H1 (cell line): ENCODE measurements at regions not wholly inside any gene's neighbourhood (a gene's known extent, or its start where the extent isn't known, plus 50 kb on each side); places are given as distances from the start of the nearest gene placed in this dataset.

Experiments
- CHD2 ChIP-seq: IDR thresholded peaks from 2 replicates; pipeline ENCODE4 v1.6.1; 2012; ENCODE audit warnings: low read length, improper control_type of control experiment
- EP300 ChIP-seq, 2 experiments: IDR thresholded peaks; 1 replicate in 1 of 2; 2 replicates in 1 of 2; pipeline ENCODE4 v1.6.1; 2011 to 2012; ENCODE audit warnings: low read depth in 2 of 2, low read length in 2 of 2, mild to moderate bottlenecking in 2 of 2, borderline replicate concordance in 1 of 2, inconsistent platforms in 1 of 2, moderate library complexity in 1 of 2
- EZH2 ChIP-seq: fragments of 200-600 bp; sonication (generic); IDR thresholded peaks from 2 replicates; pipeline ENCODE4 v1.7.1; 2012; ENCODE audit warnings: low read depth, mild to moderate bottlenecking, moderate library complexity, low read length, inconsistent platforms; ENCODE audit not compliant: severe bottlenecking
- MAFK ChIP-seq: IDR thresholded peaks from 2 replicates; pipeline ENCODE4 v1.6.1; 2012; ENCODE audit warnings: low read depth, mild to moderate bottlenecking, improper control_type of control experiment, low read length
- PHF8 ChIP-seq: fragments of 200-600 bp; sonication (generic); conservative IDR thresholded peaks from 2 replicates; pipeline ENCODE4 v1.7.1; 2012; ENCODE audit warnings: low read depth, mild to moderate bottlenecking, inconsistent platforms, low read length, moderate library complexity
- POLR2A ChIP-seq, 2 experiments: IDR thresholded peaks; 1 replicate in 1 of 2; 2 replicates in 1 of 2; pipeline ENCODE4 v1.6.1; 2011; ENCODE audit warnings: low read depth in 2 of 2, low read length in 2 of 2, mild to moderate bottlenecking in 2 of 2; ENCODE audit errors: control extremely low read depth in 1 of 2
- POLR2AphosphoS5 ChIP-seq: IDR thresholded peaks from 2 replicates; pipeline ENCODE4 v1.6.1; 2011; ENCODE audit warnings: low read depth, low read length
- RBBP5 ChIP-seq: IDR thresholded peaks from 2 replicates; pipeline ENCODE4 v1.7.1; 2012; ENCODE audit warnings: low read depth, mild to moderate bottlenecking, inconsistent platforms, low read length, moderate library complexity, borderline replicate concordance
- SIN3A ChIP-seq, 2 experiments: IDR thresholded peaks in 1 of 2; conservative IDR thresholded peaks in 1 of 2; 2 replicates each; pipeline ENCODE4 v1.6.1; 2011 to 2012; ENCODE audit warnings: low read length in 2 of 2, improper control_type of control experiment in 1 of 2, low read depth in 1 of 2, mild to moderate bottlenecking in 1 of 2
- TF ChIP-seq, protein P1 (sequence below): IDR thresholded peaks from 2 replicates; pipeline ENCODE4 v1.6.1; 2012; ENCODE audit warnings: inconsistent platforms
- TF ChIP-seq, protein P2 (sequence below), 3 experiments: IDR thresholded peaks; 1 replicate in 2 of 3; 2 replicates in 1 of 3; pipeline versions ENCODE4 v1.5.1 to v1.6.1; 2011; ENCODE audit warnings: low read length in 3 of 3, mild to moderate bottlenecking in 3 of 3, inconsistent platforms in 2 of 3, low read depth in 1 of 3, moderate library complexity in 1 of 3; ENCODE audit not compliant: insufficient read depth in 1 of 3; ENCODE audit errors: control extremely low read depth in 1 of 3

DNA sequence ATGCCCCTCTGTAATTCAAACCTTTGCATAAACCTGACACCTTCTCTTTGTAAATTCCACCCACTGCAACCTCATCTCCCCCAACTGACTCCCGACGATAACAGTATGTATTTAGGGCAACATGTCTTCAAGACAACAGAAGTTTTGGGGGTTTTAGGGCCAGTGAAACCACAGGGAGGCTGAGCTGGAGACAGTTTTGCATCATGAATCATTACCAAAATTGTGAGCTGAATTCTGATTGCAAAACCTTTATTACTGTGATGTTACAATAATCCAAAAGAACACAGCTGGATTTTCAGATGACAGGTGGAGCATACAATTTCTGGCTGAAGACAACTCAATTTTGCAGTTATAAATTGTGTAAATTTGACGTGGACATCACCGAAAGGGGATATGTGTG, 281.3 kb upstream of the TTC14 start:
- TF ChIP-seq, protein P1, sequence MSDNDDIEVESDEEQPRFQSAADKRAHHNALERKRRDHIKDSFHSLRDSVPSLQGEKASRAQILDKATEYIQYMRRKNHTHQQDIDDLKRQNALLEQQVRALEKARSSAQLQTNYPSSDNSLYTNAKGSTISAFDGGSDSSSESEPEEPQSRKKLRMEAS = no peak
- TF ChIP-seq POLR2A (IDR thresholded peaks at IDR 0.05; ENCODE audit: control extremely low read depth in 1 of 2, low read depth in 2 of 2, low read length in 2 of 2) (no peak), PHF8 (no peak), POLR2AphosphoS5 (no peak), EZH2 (no peak), MAFK (no peak), EP300 (IDR thresholded peaks at IDR 0.05; ENCODE audit: borderline replicate concordance in 1 of 2, low read depth in 2 of 2, low read length in 2 of 2) (no peak), CHD2 (no peak), RBBP5 (no peak), SIN3A (conservative IDR thresholded peaks at IDR 0.05 in 1 of 2, IDR thresholded peaks at IDR 0.05 in 1 of 2; ENCODE audit: low read depth in 1 of 2, low read length in 2 of 2) (no peak)
- TF ChIP-seq, protein P2, sequence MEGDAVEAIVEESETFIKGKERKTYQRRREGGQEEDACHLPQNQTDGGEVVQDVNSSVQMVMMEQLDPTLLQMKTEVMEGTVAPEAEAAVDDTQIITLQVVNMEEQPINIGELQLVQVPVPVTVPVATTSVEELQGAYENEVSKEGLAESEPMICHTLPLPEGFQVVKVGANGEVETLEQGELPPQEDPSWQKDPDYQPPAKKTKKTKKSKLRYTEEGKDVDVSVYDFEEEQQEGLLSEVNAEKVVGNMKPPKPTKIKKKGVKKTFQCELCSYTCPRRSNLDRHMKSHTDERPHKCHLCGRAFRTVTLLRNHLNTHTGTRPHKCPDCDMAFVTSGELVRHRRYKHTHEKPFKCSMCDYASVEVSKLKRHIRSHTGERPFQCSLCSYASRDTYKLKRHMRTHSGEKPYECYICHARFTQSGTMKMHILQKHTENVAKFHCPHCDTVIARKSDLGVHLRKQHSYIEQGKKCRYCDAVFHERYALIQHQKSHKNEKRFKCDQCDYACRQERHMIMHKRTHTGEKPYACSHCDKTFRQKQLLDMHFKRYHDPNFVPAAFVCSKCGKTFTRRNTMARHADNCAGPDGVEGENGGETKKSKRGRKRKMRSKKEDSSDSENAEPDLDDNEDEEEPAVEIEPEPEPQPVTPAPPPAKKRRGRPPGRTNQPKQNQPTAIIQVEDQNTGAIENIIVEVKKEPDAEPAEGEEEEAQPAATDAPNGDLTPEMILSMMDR (IDR thresholded peaks at IDR 0.05; ENCODE audit: control extremely low read depth in 1 of 3, insufficient read depth in 1 of 3, low read depth in 1 of 3, low read length in 3 of 3) = no peak
